ENCODE measurements at regions not wholly inside any gene's neighbourhood (a gene's known extent, or its start where the extent isn't known, plus 50 kb on each side); places are given as distances from the start of the nearest gene placed in this dataset.

DNA sequence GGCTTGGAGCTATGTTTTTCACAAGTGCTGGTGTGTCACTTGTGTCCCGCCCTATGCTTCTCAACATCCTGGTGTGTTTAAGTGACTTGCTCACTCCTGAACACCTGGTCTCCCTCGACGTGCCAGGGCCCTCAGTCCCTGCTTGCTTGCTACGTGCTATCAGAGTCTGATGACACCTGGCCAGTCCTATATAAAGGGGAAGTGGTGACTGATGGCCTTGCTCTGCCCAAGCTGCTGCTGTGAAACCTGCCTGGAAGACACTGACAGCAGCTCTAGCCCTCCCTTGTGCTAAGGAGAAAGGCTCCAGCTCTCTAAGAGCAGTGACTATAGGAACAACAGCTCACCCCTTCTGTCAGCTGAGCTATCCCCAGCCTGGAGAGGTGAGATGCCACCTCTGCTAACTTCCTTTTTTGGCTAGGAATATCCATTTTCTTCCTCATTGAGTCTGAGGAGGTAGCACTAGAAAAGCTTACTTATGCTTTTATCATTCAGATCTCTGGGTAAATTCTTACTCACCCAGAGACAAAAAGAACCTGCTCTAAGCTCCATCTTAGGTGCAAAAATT lies 77.2 kb upstream of the PLXNA4 start:
- Histone ChIP-seq H3K9me3 (replicated peaks) (peaks cover 3% of the 10 kb centered on the region; the same call in 1 of the 2 replicates), H3K4me1 (no peaks in the 10 kb centered on the region), H3K27ac (no peak overlapping the region), H3K36me3 (no peaks in the 10 kb centered on the region), H3K4me3 (no peak overlapping the region), H3K27me3 (no peaks in the 10 kb centered on the region; the same call in 1 of the 2 replicates)
- DNase-seq: no peak

- H3K27ac ChIP-seq: no peak overlapping the region
- H3K27me3 ChIP-seq: no peaks in the 10 kb centered on the region; the same call in 1 of the 2 replicates
- H3K4me3 ChIP-seq: no peak overlapping the region
- H3K36me3 ChIP-seq: no peaks in the 10 kb centered on the region
- no peaks in the 10 kb centered on the region for H3K4me1 ChIP-seq
- H3K9me3 ChIP-seq (replicated peaks): no peaks in the 10 kb centered on the region
- no peak for DNase-seq
These were observed 76.2 kb upstream of the PLXNA4 start for GRCh38 chr7:132652507-132652906.

DNA sequence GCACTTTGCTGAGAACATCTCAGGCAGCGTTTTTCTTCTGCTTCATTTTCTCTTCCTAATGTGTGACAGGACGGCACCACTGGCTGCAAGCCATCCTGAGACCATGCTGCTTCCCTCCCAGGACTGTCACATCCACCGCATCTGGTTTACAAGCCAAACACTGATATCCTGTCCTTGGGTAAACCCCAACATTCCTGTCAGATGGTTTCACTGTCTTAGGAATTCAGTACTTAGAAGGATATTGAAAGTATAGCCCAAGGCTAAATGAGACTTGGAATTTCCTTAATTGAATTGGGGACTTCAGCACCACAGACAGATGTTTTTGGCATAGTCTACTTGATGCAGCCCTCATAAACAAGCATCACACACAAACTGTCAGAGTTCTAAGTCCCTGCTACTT lies 74.2 kb upstream of the PLXNA4 start:
- H3K36me3 ChIP-seq: no peaks in the 10 kb centered on the region
- no peaks in the 10 kb centered on the region for H3K9me3 ChIP-seq (replicated peaks)
- no peaks in the 10 kb centered on the region for H3K4me1 ChIP-seq
- no peaks in the 10 kb centered on the region; the same call in 1 of the 2 replicates for H3K27me3 ChIP-seq
- H3K4me3 ChIP-seq: no peak overlapping the region
- H3K27ac ChIP-seq: no peak overlapping the region
- DNase-seq: no peak

- H3K27me3 ChIP-seq: no peaks in the 10 kb centered on the region; the same call in 1 of the 2 replicates
- H3K36me3 ChIP-seq: no peaks in the 10 kb centered on the region
- DNase-seq: no peak
- no peaks in the 10 kb centered on the region for H3K9me3 ChIP-seq (replicated peaks)
- H3K27ac ChIP-seq: no peak overlapping the region
- no peaks in the 10 kb centered on the region for H3K4me1 ChIP-seq
- no peak overlapping the region for H3K4me3 ChIP-seq
These were observed 71.0 kb upstream of the PLXNA4 start for GRCh38 chr7:132647311-132647710.

DNA sequence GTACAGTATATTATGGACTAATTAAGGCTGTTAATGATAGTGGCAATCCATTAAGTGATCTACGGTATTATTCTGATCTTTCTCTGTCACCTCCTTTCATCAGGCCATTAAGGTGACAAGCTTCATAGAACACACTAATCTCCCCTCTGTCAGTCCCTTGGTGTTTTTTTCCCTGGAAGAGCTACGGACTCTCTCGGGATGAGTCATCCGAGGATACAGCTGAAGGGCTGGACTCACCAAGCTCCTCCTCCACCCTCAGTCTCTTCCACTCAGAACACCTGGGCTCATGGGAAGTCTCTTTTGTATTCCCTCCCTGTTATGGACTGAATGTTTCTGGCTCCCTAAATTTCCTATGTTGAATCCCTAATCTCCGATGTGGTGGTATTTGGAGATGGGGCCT lies 69.8 kb upstream of the PLXNA4 start:
- DNase-seq: peak in 1 of 2 experiments; percentile 26
- no peak overlapping the region for H3K27ac ChIP-seq
- no peaks in the 10 kb centered on the region for H3K4me1 ChIP-seq
- H3K4me3 ChIP-seq: no peak overlapping the region
- no peaks in the 10 kb centered on the region for H3K9me3 ChIP-seq (replicated peaks)
- H3K27me3 ChIP-seq: no peaks in the 10 kb centered on the region; the same call in 1 of the 2 replicates
- no peaks in the 10 kb centered on the region for H3K36me3 ChIP-seq

DNA sequence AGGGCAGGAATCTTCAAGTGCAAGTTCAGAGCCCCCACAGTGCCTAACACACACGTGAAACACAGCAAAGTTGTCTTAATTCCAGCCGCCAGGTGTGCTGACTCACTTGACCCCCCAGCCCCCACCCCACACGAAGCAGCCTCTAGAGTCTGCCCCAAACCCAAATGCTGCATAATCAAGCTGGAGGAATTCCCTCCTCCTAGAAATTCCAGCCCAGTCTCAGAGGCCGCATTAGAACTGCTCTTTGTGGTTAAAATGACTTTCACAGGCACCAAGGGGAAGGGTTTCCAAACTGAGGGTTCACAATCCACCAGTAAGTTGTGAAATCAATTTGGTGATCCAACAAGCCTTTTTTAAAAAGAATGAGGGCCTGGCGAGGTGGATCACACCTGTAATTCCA lies 67.0 kb upstream of the PLXNA4 start:
- no peaks in the 10 kb centered on the region for H3K4me1 ChIP-seq
- H3K36me3 ChIP-seq: no peaks in the 10 kb centered on the region
- no peak overlapping the region for H3K4me3 ChIP-seq
- DNase-seq: no peak
- no peaks in the 10 kb centered on the region; the same call in 1 of the 2 replicates for H3K9me3 ChIP-seq (replicated peaks)
- no peak overlapping the region for H3K27ac ChIP-seq
- H3K27me3 ChIP-seq: no peaks in the 10 kb centered on the region

DNA sequence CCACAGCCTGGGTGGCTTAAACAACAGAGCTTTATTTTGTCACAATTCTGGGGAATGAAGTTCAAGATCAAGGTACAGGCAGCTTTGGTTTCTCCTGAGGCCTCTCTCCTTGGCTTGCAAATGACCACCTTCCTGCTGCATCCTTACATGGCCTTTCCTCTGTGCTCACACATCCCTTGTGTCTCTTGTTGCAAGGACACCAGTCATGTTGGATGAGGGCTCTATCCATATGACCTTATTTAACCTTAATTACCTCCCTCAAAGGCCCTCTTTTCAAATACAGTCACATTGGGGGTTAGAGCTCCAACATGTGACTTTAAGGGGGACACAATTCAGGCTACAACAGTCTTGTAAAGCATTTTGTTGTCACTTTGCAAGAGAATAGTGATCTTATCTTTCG lies 65.0 kb upstream of the PLXNA4 start:
- no peaks in the 10 kb centered on the region for H3K4me1 ChIP-seq
- no peaks in the 10 kb centered on the region; the same call in 1 of the 2 replicates for H3K9me3 ChIP-seq (replicated peaks)
- no peak overlapping the region for H3K4me3 ChIP-seq
- H3K36me3 ChIP-seq: no peaks in the 10 kb centered on the region
- DNase-seq: no peak
- no peak overlapping the region for H3K27ac ChIP-seq
- H3K27me3 ChIP-seq: no peaks in the 10 kb centered on the region

GRCh38 chr7:132639983-132640382 lies 63.7 kb upstream of the PLXNA4 start:
- no peak for DNase-seq
- no peaks in the 10 kb centered on the region; the same call in 1 of the 2 replicates for H3K9me3 ChIP-seq (replicated peaks)
- no peak overlapping the region for H3K4me3 ChIP-seq
- no peaks in the 10 kb centered on the region for H3K36me3 ChIP-seq
- H3K27me3 ChIP-seq: no peaks in the 10 kb centered on the region
- no peaks in the 10 kb centered on the region for H3K4me1 ChIP-seq
- no peak overlapping the region for H3K27ac ChIP-seq

DNA sequence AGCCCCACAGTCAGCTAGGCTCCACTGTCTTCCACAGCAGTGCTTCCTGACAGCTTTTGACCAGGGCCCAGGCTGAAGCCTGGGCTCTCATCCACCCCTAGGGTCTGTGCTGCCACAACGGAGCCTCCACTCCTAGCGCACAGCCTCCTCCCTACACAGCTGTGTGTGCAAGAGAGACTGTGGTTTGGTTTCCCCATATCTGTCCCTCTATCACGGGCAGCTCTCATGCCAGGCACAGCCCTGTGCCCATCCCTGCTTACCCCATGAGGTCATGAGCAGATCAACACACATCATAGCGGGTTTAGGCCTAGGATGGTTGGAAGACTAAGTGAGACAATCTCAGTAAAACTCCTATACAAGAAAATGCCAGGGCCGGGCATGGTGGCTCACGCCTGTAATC lies 61.7 kb upstream of the PLXNA4 start:
- no peak overlapping the region for H3K4me3 ChIP-seq
- no peak for DNase-seq
- no peak overlapping the region for H3K27ac ChIP-seq
- no peaks in the 10 kb centered on the region for H3K36me3 ChIP-seq
- H3K9me3 ChIP-seq (replicated peaks): no peaks in the 10 kb centered on the region; the same call in 1 of the 2 replicates
- no peaks in the 10 kb centered on the region for H3K4me1 ChIP-seq
- no peaks in the 10 kb centered on the region for H3K27me3 ChIP-seq

- Histone ChIP-seq H3K27me3 (no peaks in the 10 kb centered on the region), H3K4me1 (no peaks in the 10 kb centered on the region), H3K36me3 (no peaks in the 10 kb centered on the region), H3K9me3 (replicated peaks) (no peaks in the 10 kb centered on the region; the same call in 1 of the 2 replicates), H3K27ac (no peak overlapping the region), H3K4me3 (no peak overlapping the region)
- peak in 1 of 2 experiments; percentile 13 for DNase-seq
These were observed 60.3 kb upstream of the PLXNA4 start for GRCh38 chr7:132636581-132636980.

DNA sequence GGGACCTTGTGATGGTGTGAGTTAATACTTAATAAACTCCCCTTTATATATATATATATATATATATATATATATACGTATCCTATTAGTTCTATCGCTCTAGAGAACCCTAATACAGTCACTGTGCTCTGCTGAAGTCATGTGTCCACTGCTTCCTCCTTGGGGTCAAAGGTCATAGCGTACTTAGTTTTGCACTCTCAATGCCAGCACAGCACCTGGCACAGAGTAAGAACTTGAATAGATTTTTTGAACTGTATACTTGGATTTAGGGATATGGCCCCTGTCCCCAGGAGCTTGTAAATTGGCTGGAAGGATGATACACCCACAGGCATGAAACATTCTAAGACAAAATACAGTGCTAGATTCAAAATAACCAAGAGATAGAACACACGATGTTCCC lies 58.9 kb upstream of the PLXNA4 start:
- H3K27me3 ChIP-seq: no peaks in the 10 kb centered on the region
- no peaks in the 10 kb centered on the region for H3K4me1 ChIP-seq
- H3K36me3 ChIP-seq: no peaks in the 10 kb centered on the region
- no peak overlapping the region for H3K27ac ChIP-seq
- no peak for DNase-seq
- no peak overlapping the region for H3K4me3 ChIP-seq
- H3K9me3 ChIP-seq (replicated peaks): no peaks in the 10 kb centered on the region

GRCh38 chr7:132630834-132631233 lies 54.6 kb upstream of the PLXNA4 start:
- Histone ChIP-seq H3K36me3 (no peaks in the 10 kb centered on the region), H3K27ac (no peak overlapping the region)
- no peak for DNase-seq

More at GRCh38 chr7:132630834-132631233, 54.6 kb upstream of the PLXNA4 start:
- Histone ChIP-seq H3K9me3 (replicated peaks) (no peaks in the 10 kb centered on the region), H3K4me1 (no peaks in the 10 kb centered on the region), H3K4me3 (no peak overlapping the region), H3K27me3 (no peaks in the 10 kb centered on the region)
